ENCODE measurements at regions not wholly inside any gene's neighbourhood (a gene's known extent, or its start where the extent isn't known, plus 50 kb on each side); places are given as distances from the start of the nearest gene placed in this dataset.

- TF ChIP-seq CTCF (IDR thresholded peaks at IDR 0.05; ENCODE audit: low read length) (no peak), EZH2 (optimal IDR thresholded peaks at IDR 0.05; ENCODE audit: low read depth, low read length) (no peak)
Measured at GRCh38 chr1:189616893-189617292, 860.8 kb downstream of the BRINP3 start.

All from MM.1S (cell line).